MM.1S (cell line): ENCODE measurements at regions not wholly inside any gene's neighbourhood (a gene's known extent, or its start where the extent isn't known, plus 50 kb on each side); places are given as distances from the start of the nearest gene placed in this dataset.

ENCODE experiments used
- DNase-seq: peaks from one replicate; pipeline ENCODE4 v3.0.0-alpha.2; 2015
- H2AFZ ChIP-seq: fragments of 300-600 bp; sonication (generic); 2 replicates; pipeline ENCODE4 v1.6.0; 2016; ENCODE audit warnings: antibody characterized with exemption, low read length
- H3F3A ChIP-seq: fragments of 300-600 bp; sonication (generic); 2 replicates; pipeline ENCODE4 v1.6.1; 2016; ENCODE audit warnings: mild to moderate bottlenecking, antibody characterized with exemption, low read length, moderate library complexity, mixed read lengths; ENCODE audit not compliant: insufficient read depth
- H3K27ac ChIP-seq: fragments of 300-600 bp; sonication (generic); 2 replicates; pipeline ENCODE4 v1.5.1; 2016; ENCODE audit warnings: mild to moderate bottlenecking, low read length
- H3K27me3 ChIP-seq: fragments of 300-600 bp; sonication (generic); replicated peaks from 2 replicates; pipeline ENCODE4 v1.6.0; 2016; ENCODE audit warnings: low read length; ENCODE audit not compliant: insufficient read depth
- H3K36me3 ChIP-seq: fragments of 300-600 bp; sonication (generic); replicated peaks from 2 replicates; pipeline ENCODE4 v1.6.1; 2016; ENCODE audit warnings: mild to moderate bottlenecking, low read length, mixed read lengths; ENCODE audit not compliant: insufficient read depth
- H3K4me1 ChIP-seq: fragments of 300-600 bp; sonication (generic); 2 replicates; pipeline ENCODE4 v1.6.1; 2016; ENCODE audit warnings: low read length, mixed read lengths
- H3K4me2 ChIP-seq: fragments of 300-600 bp; sonication (generic); 2 replicates; pipeline ENCODE4 v1.6.0; 2016; ENCODE audit warnings: low read depth, low read length
- H3K4me3 ChIP-seq: fragments of 300-600 bp; sonication (generic); 2 replicates; pipeline ENCODE4 v1.5.1; 2016; ENCODE audit warnings: low read length, mixed read lengths
- H3K79me2 ChIP-seq: fragments of 300-600 bp; sonication (generic); 2 replicates; pipeline ENCODE4 v1.6.1; 2016; ENCODE audit warnings: mixed run types, low read length, mixed read lengths
- H3K9ac ChIP-seq: fragments of 300-600 bp; sonication (generic); 2 replicates; pipeline ENCODE4 v1.6.1; 2016; ENCODE audit warnings: low read length, mixed read lengths
- H3K9me2 ChIP-seq: fragments of 300-600 bp; sonication (generic); replicated peaks from 2 replicates; pipeline ENCODE4 v1.6.1; 2016; ENCODE audit warnings: mild to moderate bottlenecking, low read length, mixed read lengths; ENCODE audit not compliant: insufficient read depth
- H3K9me3 ChIP-seq: fragments of 300-600 bp; sonication (generic); replicated peaks from 2 replicates; pipeline ENCODE4 v1.6.1; 2016; ENCODE audit warnings: mild to moderate bottlenecking, low read length, mixed read lengths; ENCODE audit not compliant: insufficient read depth
- H4K20me1 ChIP-seq: fragments of 300-600 bp; sonication (generic); 2 replicates; pipeline ENCODE4 v1.6.1; 2016; ENCODE audit warnings: mild to moderate bottlenecking, low read length, moderate library complexity, mixed read lengths; ENCODE audit not compliant: insufficient read depth
- CTCF ChIP-seq: fragments of 300-600 bp; sonication (generic); IDR thresholded peaks from 2 replicates; pipeline ENCODE4 v1.5.1; 2016; ENCODE audit warnings: antibody characterized with exemption, low read length, mixed read lengths
- EZH2 ChIP-seq: fragments of 300-600 bp; sonication (generic); optimal IDR thresholded peaks from 2 replicates; pipeline ENCODE3; 2017; ENCODE audit warnings: low read depth, mild to moderate bottlenecking, antibody characterized with exemption, low read length, mixed read lengths
- EZH2phosphoT487 ChIP-seq: fragments of 300-600 bp; sonication (generic); IDR thresholded peaks from 2 replicates; pipeline ENCODE4 v1.6.1; 2018; ENCODE audit warnings: antibody characterized with exemption, low read length

DNA sequence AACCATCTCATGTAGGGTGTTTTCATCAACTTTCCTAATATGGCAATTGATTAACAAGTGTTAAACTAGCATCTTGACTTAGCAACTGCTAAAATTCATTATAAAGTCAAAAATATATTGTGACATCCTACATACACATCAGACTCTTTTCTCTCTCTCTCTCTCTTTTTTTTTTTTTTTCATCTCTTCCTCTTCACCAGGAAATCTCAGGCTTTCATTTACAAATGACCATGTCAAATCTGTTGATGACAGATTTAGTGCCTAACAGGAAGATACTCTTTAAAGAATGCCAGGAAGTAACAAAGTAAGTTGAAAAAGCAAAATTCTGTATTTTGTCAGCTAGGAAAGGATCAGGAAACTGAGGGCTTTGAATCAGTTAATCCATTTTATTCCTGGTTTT, 365.5 kb downstream of the PCDH7 start:
- Histone ChIP-seq H3K9me3 (no peaks in the 10 kb centered on the region), H3K4me1 (no peaks in the 10 kb centered on the region), H3K4me2 (no peak overlapping the region), H3K9ac (no peak overlapping the region), H3K79me2 (no peaks in the 10 kb centered on the region), H3K27ac (no peak overlapping the region), H3K4me3 (no peak overlapping the region), H3K36me3 (no peaks in the 10 kb centered on the region), H3K27me3 (no peaks in the 10 kb centered on the region), H2AFZ (no peak overlapping the region), H4K20me1 (no peaks in the 10 kb centered on the region), H3K9me2 (no peaks in the 10 kb centered on the region), H3F3A (no peaks in the 10 kb centered on the region)
- no peak for TF ChIP-seq CTCF
- TF ChIP-seq EZH2 = no peak
- TF ChIP-seq EZH2phosphoT487 = no peak
- DNase-seq = no peak

DNA sequence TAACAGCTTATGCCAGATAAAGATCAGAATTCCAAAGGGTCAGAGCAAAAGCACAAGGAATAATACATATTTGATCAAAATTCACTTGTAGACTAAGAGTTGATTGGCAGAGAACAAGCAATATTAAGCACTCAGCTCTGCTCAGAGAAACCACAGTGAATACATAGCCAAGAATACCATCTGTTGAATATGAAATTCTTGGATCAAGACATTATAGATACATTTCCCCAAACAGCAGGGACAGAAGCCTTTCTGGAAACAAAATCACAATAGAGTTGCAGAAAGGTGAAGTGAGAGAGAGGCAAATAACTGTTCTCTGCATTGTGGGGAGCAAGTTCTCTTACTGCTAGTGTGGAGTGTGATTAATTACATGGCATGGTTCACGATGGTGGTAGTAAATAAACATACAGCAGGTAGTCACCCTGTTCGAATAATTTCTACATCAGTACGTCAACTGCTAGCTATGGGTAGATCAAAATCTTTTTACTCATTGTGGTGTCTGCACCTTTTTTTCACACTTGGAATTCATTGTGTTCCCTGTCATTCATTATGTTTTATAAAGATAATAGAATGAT, 366.7 kb downstream of the PCDH7 start:
- no peaks in the 10 kb centered on the region for H3K79me2 ChIP-seq
- H4K20me1 ChIP-seq = no peaks in the 10 kb centered on the region
- no peaks in the 10 kb centered on the region for H3F3A ChIP-seq
- DNase-seq = no peak
- no peaks in the 10 kb centered on the region for H3K9me2 ChIP-seq
- no peak overlapping the region for H3K9ac ChIP-seq
- H3K36me3 ChIP-seq = no peaks in the 10 kb centered on the region
- H3K4me1 ChIP-seq = no peaks in the 10 kb centered on the region
- H3K9me3 ChIP-seq = no peaks in the 10 kb centered on the region
- H3K4me2 ChIP-seq = no peak overlapping the region
- H3K4me3 ChIP-seq = no peak overlapping the region
- no peak for TF ChIP-seq EZH2phosphoT487
- TF ChIP-seq EZH2 = no peak
- TF ChIP-seq CTCF = no peak
- H3K27me3 ChIP-seq = no peaks in the 10 kb centered on the region
- H3K27ac ChIP-seq = no peak overlapping the region
- no peak overlapping the region for H2AFZ ChIP-seq

- Histone ChIP-seq H3K9ac (no peak overlapping the region), H3K9me3 (no peaks in the 10 kb centered on the region), H3K36me3 (no peaks in the 10 kb centered on the region), H3K4me2 (no peak overlapping the region), H3K9me2 (no peaks in the 10 kb centered on the region), H3K27me3 (no peaks in the 10 kb centered on the region), H3K79me2 (no peaks in the 10 kb centered on the region), H2AFZ (no peak overlapping the region), H3F3A (no peaks in the 10 kb centered on the region), H3K4me1 (no peaks in the 10 kb centered on the region), H4K20me1 (no peaks in the 10 kb centered on the region), H3K27ac (no peak overlapping the region), H3K4me3 (no peak overlapping the region)
- no peak for TF ChIP-seq EZH2
- TF ChIP-seq CTCF = no peak
- no peak for TF ChIP-seq EZH2phosphoT487
- no peak for DNase-seq
Measured at GRCh38 chr4:31088600-31089230, 368.5 kb downstream of the PCDH7 start.
